Right ventricle myocardium inferior (tissue), 1 donor: ENCODE measurements at regions not wholly inside any gene's neighbourhood (a gene's known extent, or its start where the extent isn't known, plus 50 kb on each side); places are given as distances from the start of the nearest gene placed in this dataset.
"Not testable (repeated sequence)": the region's sequence is repeated elsewhere in the genome, so short reads cannot be mapped to it uniquely, and the experiment has no call there.

Experiments
- ATAC-seq: fragments of 200-7000 bp; cut with Tn5 transposase; one replicate; pipeline ENCODE4 v1.9.1; 2020; ENCODE audit warnings: mild to moderate bottlenecking, moderate library complexity
- DNase-seq: peaks from one replicate; pipeline ENCODE4 v3.0.0; 2021; ENCODE audit errors: missing footprints
- intact Hi-C: fragments of 100-400 bp; cut with DNase I; formaldehyde crosslinking; loops from one replicate; pipeline ENCODE4 v1.11.0; 2022
- donor health status: DM: no; HTN: yes; CAD: no; lungs with severe emphysema.

- no peak for DNase-seq
- intact Hi-C loops: no loop called here
- no peak for ATAC-seq
These were observed 604.6 kb downstream of the LRRIQ3 start for GRCh38 chr1:73593364-73593763.

- intact Hi-C loops: no loop called here
- DNase-seq (no peak), ATAC-seq (no peak)
These were observed 610.9 kb downstream of the LRRIQ3 start for GRCh38 chr1:73587080-73587479.

- intact Hi-C loops: no loop called here
- DNase-seq (no peak), ATAC-seq (no peak)
These were observed 620.8 kb downstream of the LRRIQ3 start for GRCh38 chr1:73577206-73577605.

- intact Hi-C loops: no loop called here
- DNase-seq (no peak), ATAC-seq (no peak)
These were observed 621.9 kb downstream of the LRRIQ3 start for GRCh38 chr1:73576083-73576482.

- DNase-seq (no peak), ATAC-seq (no peak)
- intact Hi-C loops: no loop called here
These were observed 633.7 kb downstream of the LRRIQ3 start for GRCh38 chr1:73564294-73564693.

- intact Hi-C loops: no loop called here
- ATAC-seq (no peak), DNase-seq (no peak)
These were observed 641.7 kb downstream of the LRRIQ3 start for GRCh38 chr1:73556270-73556669.

- intact Hi-C loops: no loop called here
- no peak for ATAC-seq
- no peak for DNase-seq
These were observed 660.6 kb downstream of the LRRIQ3 start for GRCh38 chr1:73537400-73537799.

- intact Hi-C loops: no loop called here
- no peak for ATAC-seq
These were observed 680.3 kb downstream of the LRRIQ3 start for GRCh38 chr1:73517603-73518191.

GRCh38 chr1:73516451-73516850 lies 681.5 kb downstream of the LRRIQ3 start:
- intact Hi-C loops: no loop called here
- ATAC-seq: no peak
- no peak for DNase-seq

More at GRCh38 chr1:73517603-73518191, 680.3 kb downstream of the LRRIQ3 start:
- no peak for DNase-seq

GRCh38 chr1:73511038-73511437 lies 686.9 kb downstream of the LRRIQ3 start:
- intact Hi-C loops: no loop called here
- DNase-seq (no peak), ATAC-seq (no peak)

GRCh38 chr1:73500154-73500553 lies 697.8 kb downstream of the LRRIQ3 start:
- ATAC-seq (no peak), DNase-seq (no peak)
- intact Hi-C loops: no loop called here

- intact Hi-C loops: no loop called here
- no peak for ATAC-seq
- no peak for DNase-seq
These were observed 698.3 kb downstream of the LRRIQ3 start for GRCh38 chr1:73499671-73500070.

- ATAC-seq (no peak), DNase-seq (no peak)
- intact Hi-C loops: no loop called here
These were observed 706.4 kb downstream of the LRRIQ3 start for GRCh38 chr1:73491621-73492020.

- DNase-seq: no peak
- intact Hi-C loops: no loop called here
These were observed 722.6 kb downstream of the LRRIQ3 start for GRCh38 chr1:73475316-73475870.

GRCh38 chr1:73472810-73473209 lies 725.2 kb downstream of the LRRIQ3 start:
- intact Hi-C loops: no loop called here
- DNase-seq: no peak
- ATAC-seq: no peak

More at GRCh38 chr1:73475316-73475870, 722.6 kb downstream of the LRRIQ3 start:
- no peak for ATAC-seq

- DNase-seq (no peak), ATAC-seq (no peak)
- intact Hi-C loops: no loop called here
These were observed 730.2 kb downstream of the LRRIQ3 start for GRCh38 chr1:73467731-73468130.

GRCh38 chr1:73463873-73464272 lies 734.1 kb downstream of the LRRIQ3 start:
- intact Hi-C loops: no loop called here
- no peak for DNase-seq
- no peak for ATAC-seq

- ATAC-seq (no peak), DNase-seq (no peak)
- intact Hi-C loops: no loop called here
These were observed 745.5 kb downstream of the LRRIQ3 start for GRCh38 chr1:73452522-73452921.

- intact Hi-C loops, DNase-seq, ATAC-seq: not testable (repeated sequence)
These were observed 747.3 kb downstream of the LRRIQ3 start for GRCh38 chr1:73450668-73451067.

- ATAC-seq: no peak
- intact Hi-C loops: no loop called here
- DNase-seq: no peak
These were observed 786.5 kb downstream of the LRRIQ3 start for GRCh38 chr1:73411479-73411878.

GRCh38 chr1:73401666-73402065 lies 796.3 kb downstream of the LRRIQ3 start:
- DNase-seq: no peak
- intact Hi-C loops: no loop called here
- no peak for ATAC-seq
